ENCODE measurements at regions not wholly inside any gene's neighbourhood (a gene's known extent, or its start where the extent isn't known, plus 50 kb on each side); places are given as distances from the start of the nearest gene placed in this dataset.

DNA sequence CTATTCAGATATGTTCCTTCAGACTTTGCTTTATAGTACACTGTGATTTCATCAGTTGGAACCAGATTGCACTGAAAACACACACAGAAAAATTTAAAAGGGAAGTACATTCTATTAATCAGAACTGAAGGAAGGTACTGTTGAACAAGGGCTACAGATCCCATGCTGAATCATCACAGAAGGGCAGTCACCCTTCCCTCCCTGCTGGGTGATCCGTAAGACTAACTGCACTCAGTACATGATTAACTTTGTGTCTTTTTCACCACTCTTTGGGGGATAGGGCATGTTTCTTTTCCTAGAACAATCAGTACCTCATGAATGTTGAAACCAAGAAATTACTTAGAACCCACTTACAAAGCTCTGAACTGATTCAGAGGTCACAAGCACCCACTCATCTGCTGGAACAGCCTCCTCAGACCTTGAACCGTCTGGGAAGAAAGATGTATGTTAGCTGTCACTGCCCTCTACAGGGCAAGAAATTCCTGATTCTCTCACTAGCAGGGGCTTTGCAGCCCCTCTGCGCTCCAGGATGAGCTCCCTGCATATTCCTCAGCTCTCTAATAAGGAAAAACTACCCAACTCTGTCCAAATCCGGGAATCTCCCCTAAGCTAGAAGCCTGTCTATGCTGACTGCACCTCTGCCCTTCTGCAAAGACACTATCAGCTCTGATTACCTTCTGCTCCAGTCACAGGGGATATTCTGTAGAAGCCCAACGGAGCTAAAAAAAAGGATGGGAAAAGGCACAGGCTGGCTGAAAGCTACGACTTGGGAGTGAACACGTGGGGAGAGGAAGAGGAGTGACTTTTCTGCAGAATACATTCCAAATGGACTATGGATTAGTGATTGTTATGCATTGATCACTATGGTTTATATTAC lies 51.0 kb downstream of the IARS1 start:
- TF ChIP-seq PAX5 (IDR thresholded peaks at IDR 0.05; ENCODE audit: insufficient read depth, low read length, severe bottlenecking) (no peak), POU2F2 (IDR thresholded peaks at IDR 0.05; ENCODE audit: low read depth, low read length) (no peak), POLR2A (IDR thresholded peaks at IDR 0.05; ENCODE audit: low read depth, low read length) (no peak), TAF1 (IDR thresholded peaks at IDR 0.05; ENCODE audit: low read depth, low read length) (no peak), POLR2AphosphoS5 (IDR thresholded peaks at IDR 0.05; ENCODE audit: low read depth, low read length) (no peak), SPI1 (IDR thresholded peaks at IDR 0.05; ENCODE audit: low read depth, low read length) (no peak)
- no peak for FAIRE-seq
- DNase-seq (ENCODE audit: insufficient read length, low spot score), result no peak

DNA sequence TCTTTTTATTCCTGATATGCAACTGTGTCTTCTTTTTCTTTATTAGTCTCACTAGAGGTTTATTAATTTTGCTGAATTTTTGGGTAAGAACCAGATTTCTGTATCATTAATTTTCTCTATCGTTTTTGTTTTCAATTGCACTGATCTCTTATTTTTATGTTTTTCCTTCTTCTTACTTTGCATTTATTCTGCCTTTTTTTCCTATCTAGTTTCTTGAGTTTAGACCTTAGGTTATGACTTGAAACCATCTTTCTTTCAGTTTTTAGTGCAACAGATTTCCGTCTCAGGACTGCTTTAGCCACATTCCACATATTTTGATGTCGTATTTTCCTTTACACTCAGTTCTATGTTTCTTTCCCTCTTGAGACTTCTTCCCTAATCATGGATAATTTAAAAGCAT lies 56.6 kb downstream of the IARS1 start:
- FAIRE-seq (no peak), DNase-seq (ENCODE audit: insufficient read length, low spot score) (no peak)
- no peak for TF ChIP-seq TAF1 (IDR thresholded peaks at IDR 0.05; ENCODE audit: low read depth, low read length)
- TF ChIP-seq POLR2AphosphoS5 (IDR thresholded peaks at IDR 0.05; ENCODE audit: low read depth, low read length), result no peak
- TF ChIP-seq POU2F2 (IDR thresholded peaks at IDR 0.05; ENCODE audit: low read depth, low read length), result no peak

DNA sequence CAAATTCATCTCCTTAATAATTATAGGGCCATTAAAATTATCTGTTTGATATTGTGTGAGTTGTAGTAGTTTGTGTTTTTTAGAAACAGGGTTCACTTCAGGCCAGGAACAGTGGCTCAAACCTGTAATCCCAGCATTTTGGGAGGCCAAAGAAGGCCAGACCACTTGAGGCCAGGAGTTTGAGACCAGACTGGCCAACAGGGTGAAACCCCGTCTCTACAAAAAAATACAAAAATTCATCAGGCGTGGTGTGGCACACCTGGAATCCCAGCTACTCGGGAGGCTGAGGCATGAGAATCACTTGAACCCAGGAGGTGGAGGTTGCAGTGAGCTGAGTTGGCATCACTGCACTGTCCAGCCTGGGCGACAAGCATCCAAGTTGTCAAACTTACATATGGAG lies 57.0 kb downstream of the IARS1 start:
- FAIRE-seq, result no peak
- DNase-seq (ENCODE audit: insufficient read length, low spot score), result no peak
- no peak for TF ChIP-seq TAF1 (IDR thresholded peaks at IDR 0.05; ENCODE audit: low read depth, low read length)
- no peak for TF ChIP-seq POLR2A (IDR thresholded peaks at IDR 0.05; ENCODE audit: low read depth, low read length)
- TF ChIP-seq SPI1 (IDR thresholded peaks at IDR 0.05; ENCODE audit: low read depth, low read length), result no peak
- TF ChIP-seq PAX5 (IDR thresholded peaks at IDR 0.05; ENCODE audit: insufficient read depth, low read length, severe bottlenecking), result no peak
- TF ChIP-seq POU2F2 (IDR thresholded peaks at IDR 0.05; ENCODE audit: low read depth, low read length), result no peak
- no peak for TF ChIP-seq POLR2AphosphoS5 (IDR thresholded peaks at IDR 0.05; ENCODE audit: low read depth, low read length)

GRCh38 chr9:92234514-92234913 lies 59.0 kb downstream of the IARS1 start:
- DNase-seq (ENCODE audit: insufficient read length, low spot score) (no peak), FAIRE-seq (no peak)
- TF ChIP-seq PAX5 (IDR thresholded peaks at IDR 0.05; ENCODE audit: insufficient read depth, low read length, severe bottlenecking) (no peak), SPI1 (IDR thresholded peaks at IDR 0.05; ENCODE audit: low read depth, low read length) (no peak), TAF1 (IDR thresholded peaks at IDR 0.05; ENCODE audit: low read depth, low read length) (no peak), POU2F2 (IDR thresholded peaks at IDR 0.05; ENCODE audit: low read depth, low read length) (no peak), POLR2A (IDR thresholded peaks at IDR 0.05; ENCODE audit: low read depth, low read length) (no peak), POLR2AphosphoS5 (IDR thresholded peaks at IDR 0.05; ENCODE audit: low read depth, low read length) (no peak)

- no peak for FAIRE-seq
- no peak for DNase-seq (ENCODE audit: insufficient read length, low spot score)
- no peak for TF ChIP-seq SPI1 (IDR thresholded peaks at IDR 0.05; ENCODE audit: low read depth, low read length)
- no peak for TF ChIP-seq PAX5 (IDR thresholded peaks at IDR 0.05; ENCODE audit: insufficient read depth, low read length, severe bottlenecking)
- no peak for TF ChIP-seq TAF1 (IDR thresholded peaks at IDR 0.05; ENCODE audit: low read depth, low read length)
- TF ChIP-seq POLR2AphosphoS5 (IDR thresholded peaks at IDR 0.05; ENCODE audit: low read depth, low read length), result no peak
- TF ChIP-seq POU2F2 (IDR thresholded peaks at IDR 0.05; ENCODE audit: low read depth, low read length), result no peak
- TF ChIP-seq POLR2A (IDR thresholded peaks at IDR 0.05; ENCODE audit: low read depth, low read length), result no peak
Observed at GRCh38 chr9:92232190-92232589, 61.3 kb downstream of the IARS1 start.

GRCh38 chr9:92228628-92229027 lies 64.9 kb downstream of the IARS1 start:
- TF ChIP-seq POLR2AphosphoS5 (IDR thresholded peaks at IDR 0.05; ENCODE audit: low read depth, low read length) (no peak), SPI1 (IDR thresholded peaks at IDR 0.05; ENCODE audit: low read depth, low read length) (no peak), TAF1 (IDR thresholded peaks at IDR 0.05; ENCODE audit: low read depth, low read length) (no peak), POU2F2 (IDR thresholded peaks at IDR 0.05; ENCODE audit: low read depth, low read length) (no peak), POLR2A (IDR thresholded peaks at IDR 0.05; ENCODE audit: low read depth, low read length) (no peak), PAX5 (IDR thresholded peaks at IDR 0.05; ENCODE audit: insufficient read depth, low read length, severe bottlenecking) (no peak)
- DNase-seq (ENCODE audit: insufficient read length, low spot score), result no peak
- FAIRE-seq, result no peak

- DNase-seq (ENCODE audit: insufficient read length, low spot score) (no peak), FAIRE-seq (no peak)
- TF ChIP-seq POLR2AphosphoS5 (IDR thresholded peaks at IDR 0.05; ENCODE audit: low read depth, low read length), result no peak
- no peak for TF ChIP-seq POLR2A (IDR thresholded peaks at IDR 0.05; ENCODE audit: low read depth, low read length)
- TF ChIP-seq SPI1 (IDR thresholded peaks at IDR 0.05; ENCODE audit: low read depth, low read length), result no peak
- no peak for TF ChIP-seq TAF1 (IDR thresholded peaks at IDR 0.05; ENCODE audit: low read depth, low read length)
- no peak for TF ChIP-seq POU2F2 (IDR thresholded peaks at IDR 0.05; ENCODE audit: low read depth, low read length)
- TF ChIP-seq PAX5 (IDR thresholded peaks at IDR 0.05; ENCODE audit: insufficient read depth, low read length, severe bottlenecking), result no peak
Observed at GRCh38 chr9:92224177-92224576, 69.3 kb downstream of the IARS1 start.

DNA sequence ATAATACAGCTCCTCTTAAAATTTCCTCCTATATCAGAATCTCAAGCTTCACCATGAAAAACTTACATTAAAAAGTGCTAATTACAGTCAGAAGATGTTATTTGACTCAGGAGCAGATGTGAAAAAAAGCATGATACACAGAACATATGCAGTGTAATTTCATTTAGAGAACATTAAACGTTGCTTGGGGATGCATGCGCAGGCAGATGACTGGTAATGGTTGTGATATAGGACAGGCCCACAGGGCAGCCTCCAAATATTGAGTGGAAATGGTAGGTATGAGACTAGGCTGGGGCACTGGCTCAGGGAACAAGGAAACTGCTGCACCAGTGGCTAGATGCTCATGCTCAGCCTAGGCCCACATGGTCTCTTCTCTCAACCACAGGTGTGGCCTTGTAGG lies 69.7 kb downstream of the IARS1 start:
- FAIRE-seq (no peak), DNase-seq (ENCODE audit: insufficient read length, low spot score) (no peak)
- TF ChIP-seq POLR2A (IDR thresholded peaks at IDR 0.05; ENCODE audit: low read depth, low read length), result no peak
- TF ChIP-seq POU2F2 (IDR thresholded peaks at IDR 0.05; ENCODE audit: low read depth, low read length), result no peak
- TF ChIP-seq SPI1 (IDR thresholded peaks at IDR 0.05; ENCODE audit: low read depth, low read length), result no peak
- TF ChIP-seq TAF1 (IDR thresholded peaks at IDR 0.05; ENCODE audit: low read depth, low read length), result no peak
- no peak for TF ChIP-seq POLR2AphosphoS5 (IDR thresholded peaks at IDR 0.05; ENCODE audit: low read depth, low read length)
- no peak for TF ChIP-seq PAX5 (IDR thresholded peaks at IDR 0.05; ENCODE audit: insufficient read depth, low read length, severe bottlenecking)

GRCh38 chr9:92208693-92209524 lies 84.6 kb downstream of the IARS1 start:
- TF ChIP-seq TAF1 (IDR thresholded peaks at IDR 0.05; ENCODE audit: low read depth, low read length) (no peak), POLR2AphosphoS5 (IDR thresholded peaks at IDR 0.05; ENCODE audit: low read depth, low read length) (no peak), SPI1 (IDR thresholded peaks at IDR 0.05; ENCODE audit: low read depth, low read length) (no peak), POU2F2 (IDR thresholded peaks at IDR 0.05; ENCODE audit: low read depth, low read length) (no peak), POLR2A (IDR thresholded peaks at IDR 0.05; ENCODE audit: low read depth, low read length) (no peak), PAX5 (IDR thresholded peaks at IDR 0.05; ENCODE audit: insufficient read depth, low read length, severe bottlenecking) (no peak)
- no peak for FAIRE-seq

More at GRCh38 chr9:92208693-92209524, 84.6 kb downstream of the IARS1 start:
- no peak for DNase-seq (ENCODE audit: insufficient read length, low spot score)
